ENCODE measurements at regions not wholly inside any gene's neighbourhood (a gene's known extent, or its start where the extent isn't known, plus 50 kb on each side); places are given as distances from the start of the nearest gene placed in this dataset.

GRCh38 chr11:15738931-15739330, 617.4 kb downstream of the SOX6 start:
- no peak for TF ChIP-seq CTCF (IDR thresholded peaks at IDR 0.05)
- TF ChIP-seq POLR2A (IDR thresholded peaks at IDR 0.05) = no peak
